ENCODE measurements at regions not wholly inside any gene's neighbourhood (a gene's known extent, or its start where the extent isn't known, plus 50 kb on each side); places are given as distances from the start of the nearest gene placed in this dataset.

DNA sequence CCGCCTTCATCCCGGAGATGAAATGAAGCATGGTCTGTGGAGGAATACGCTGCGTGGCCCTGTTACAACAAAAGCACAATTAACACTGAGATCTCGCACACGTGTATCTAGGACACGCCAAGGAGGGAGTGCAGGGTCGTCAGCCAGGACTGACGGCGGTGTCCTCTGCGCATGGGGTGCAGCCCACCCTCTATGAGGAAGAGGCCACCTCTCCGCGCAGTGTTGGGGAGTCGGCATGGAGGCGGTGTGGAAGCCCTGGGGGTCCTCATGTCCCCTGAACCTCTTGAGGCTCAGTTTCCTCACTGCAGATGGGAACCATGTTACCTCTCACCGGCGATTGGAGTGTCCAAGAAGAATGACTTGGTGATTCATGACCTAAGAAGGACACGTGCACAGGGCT is 86.0 kb upstream of the ZNF236 start:
- peaks cover 0 to 3% of the 10 kb centered on the region in 2 experiments; a peak in 1 of 4 replicates for H3K9me3 ChIP-seq (ENCODE audit: insufficient read depth in 2 of 2, low read depth in 1 of 2, low read length in 1 of 2)
- H3K27ac ChIP-seq (ENCODE audit: low read depth, low read length) = no peak overlapping the region
- H3K4me2 ChIP-seq (ENCODE audit: insufficient read depth in 1 of 2, low read depth in 2 of 2, low read length in 2 of 2) = no peak overlapping the region
- no peaks in the 10 kb centered on the region for H3K23me2 ChIP-seq (ENCODE audit: low read depth, low read length)
- no peaks in the 10 kb centered on the region for H4K20me1 ChIP-seq (replicated peaks in 1 of 2; ENCODE audit: control insufficient read depth in 1 of 2, insufficient read depth in 2 of 2, low read length in 2 of 2)
- H3K14ac ChIP-seq (ENCODE audit: insufficient read length) = no peak overlapping the region
- no peak overlapping the region for H2BK12ac ChIP-seq (ENCODE audit: low read depth, low read length)
- no peak overlapping the region for H2AK5ac ChIP-seq (ENCODE audit: low read depth, low read length)
- no peak overlapping the region for H3K9ac ChIP-seq (replicated peaks in 1 of 4; ENCODE audit: extremely low read depth in 1 of 4, low read depth in 3 of 4, low read length in 3 of 4)
- 92% methylated on average over 18 of the region's 18 CpGs; no CpG with 5 or more reads in 1 of the 2 experiments for WGBS, 2 experiments (ENCODE audit: extremely low coverage in 1 of 2, insufficient coverage in 1 of 2, insufficient read length in 1 of 2, insufficient replicate concordance in 2 of 2, low coverage in 1 of 2, low lambda C conversion rate in 2 of 2, missing lambda C conversion rate in 1 of 2)
- no peak overlapping the region for H2BK120ac ChIP-seq (replicated peaks; ENCODE audit: low read depth, low read length)
- H3K56ac ChIP-seq (replicated peaks; ENCODE audit: insufficient read length, low read depth, low read length) = no peak overlapping the region
- H2AFZ ChIP-seq (ENCODE audit: low read length) = no peak overlapping the region
- peak overlapping the region; percentile 12 for H4K91ac ChIP-seq (replicated peaks; ENCODE audit: insufficient read length, low read length)
- no peak overlapping the region for H3K4ac ChIP-seq (replicated peaks; ENCODE audit: insufficient read length, low read depth, low read length)
- no peaks in the 10 kb centered on the region for H3K79me2 ChIP-seq (ENCODE audit: control insufficient read depth in 1 of 2, insufficient read depth in 2 of 2, low read length in 2 of 2)
- no peaks in the 10 kb centered on the region for H3K36me3 ChIP-seq (ENCODE audit: control insufficient read depth in 2 of 4, insufficient read depth in 4 of 4, low read length in 3 of 4)
- H3K4me3 ChIP-seq (ENCODE audit: extremely low read depth in 1 of 4, insufficient read depth in 2 of 4, low read depth in 3 of 4, low read length in 4 of 4) = no peak overlapping the region
- peaks cover 0 to 5% (median 2%) of the 10 kb centered on the region in 4 experiments; a peak in 4 of 7 replicates for H3K4me1 ChIP-seq (replicated peaks in 1 of 4; ENCODE audit: control insufficient read depth in 3 of 4, insufficient read depth in 4 of 4, low read length in 3 of 4)
- no peak overlapping the region for H2BK15ac ChIP-seq (ENCODE audit: low read length)
- DNase-seq (ENCODE audit: low read depth in 1 of 2, low spot score in 2 of 2) (no peak), FAIRE-seq (no peak)
- H3K27me3 ChIP-seq (replicated peaks in 1 of 4; ENCODE audit: control insufficient read depth in 3 of 4, extremely low read depth in 1 of 4, insufficient read depth in 3 of 4, low read length in 3 of 4) = no peaks in the 10 kb centered on the region
- H2BK20ac ChIP-seq (ENCODE audit: low read length) = no peak overlapping the region
- H3K79me1 ChIP-seq (ENCODE audit: low read depth, low read length) = no peaks in the 10 kb centered on the region
- ChIA-PET POLR2A (ENCODE audit: partially characterized antibody) (no interaction called here), CTCF (ENCODE audit: partially characterized antibody) (interaction anchor here (0.9 kb wide), 1 partner anchor 78 kb away, joined by 3 read pairs; no protein-coding TSS in a partner anchor)
- no peak overlapping the region for H3K18ac ChIP-seq (ENCODE audit: extremely low read depth, low read length)
- no peak overlapping the region for H4K5ac ChIP-seq (ENCODE audit: insufficient read length, low read depth, low read length)
- H2BK5ac ChIP-seq (ENCODE audit: low read depth, low read length) = no peak overlapping the region
- no peak overlapping the region for H3K23ac ChIP-seq (ENCODE audit: insufficient read length)
- H4K8ac ChIP-seq (ENCODE audit: extremely low read depth, insufficient read depth, low read length) = no peak overlapping the region
- TF ChIP-seq, protein P1, sequence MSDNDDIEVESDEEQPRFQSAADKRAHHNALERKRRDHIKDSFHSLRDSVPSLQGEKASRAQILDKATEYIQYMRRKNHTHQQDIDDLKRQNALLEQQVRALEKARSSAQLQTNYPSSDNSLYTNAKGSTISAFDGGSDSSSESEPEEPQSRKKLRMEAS (IDR thresholded peaks at IDR 0.05) = no peak
- TF ChIP-seq BCL11A (IDR thresholded peaks at IDR 0.05; ENCODE audit: low read depth in 2 of 2, low read length in 2 of 2) = no peak

Data from H1 (cell line).